IPS DF 19.7 (cell line): ENCODE measurements at regions not wholly inside any gene's neighbourhood (a gene's known extent, or its start where the extent isn't known, plus 50 kb on each side); places are given as distances from the start of the nearest gene placed in this dataset.
"Not testable (repeated sequence)": the region's sequence is repeated elsewhere in the genome, so short reads cannot be mapped to it uniquely, and the experiment has no call there.

Experiments
- DNase-seq: peaks from one replicate; pipeline ENCODE4 v3.0.0-alpha.2; 2013; ENCODE audit warnings: low read depth, low spot score

- DNase-seq, result no peak
Observed at GRCh38 chr2:67091681-67092080, 305.5 kb upstream of the ETAA1 start.

GRCh38 chr2:67095121-67095520 lies 302.0 kb upstream of the ETAA1 start:
- no peak for DNase-seq

- DNase-seq, result no peak
Observed at GRCh38 chr2:67096886-67097285, 300.2 kb upstream of the ETAA1 start.

GRCh38 chr2:67103157-67103556 lies 294.0 kb upstream of the ETAA1 start:
- DNase-seq, result no peak

- DNase-seq, result no peak
Observed at GRCh38 chr2:67108231-67108630, 288.9 kb upstream of the ETAA1 start.

- DNase-seq, result no peak
Observed at GRCh38 chr2:67124531-67124930, 272.6 kb upstream of the ETAA1 start.

GRCh38 chr2:67130531-67131256 lies 266.4 kb upstream of the ETAA1 start:
- no peak for DNase-seq

- no peak for DNase-seq
Observed at GRCh38 chr2:67131257-67131609, 265.9 kb upstream of the ETAA1 start.

GRCh38 chr2:67132441-67132940 lies 264.6 kb upstream of the ETAA1 start:
- DNase-seq, result not testable (repeated sequence)

- DNase-seq, result no peak
Observed at GRCh38 chr2:67135208-67135607, 261.9 kb upstream of the ETAA1 start.

- DNase-seq, result no peak
Observed at GRCh38 chr2:67137699-67138098, 259.4 kb upstream of the ETAA1 start.

- no peak for DNase-seq
Observed at GRCh38 chr2:67142071-67142470, 255.1 kb upstream of the ETAA1 start.

- DNase-seq, result no peak
Observed at GRCh38 chr2:67142741-67143140, 254.4 kb upstream of the ETAA1 start.

- DNase-seq, result no peak
Observed at GRCh38 chr2:67145851-67146250, 251.3 kb upstream of the ETAA1 start.

- no peak for DNase-seq
Observed at GRCh38 chr2:67156796-67157195, 240.3 kb upstream of the ETAA1 start.

GRCh38 chr2:67158718-67159117 lies 238.4 kb upstream of the ETAA1 start:
- no peak for DNase-seq

- DNase-seq, result no peak
Observed at GRCh38 chr2:67159929-67160328, 237.2 kb upstream of the ETAA1 start.

- DNase-seq, result no peak
Observed at GRCh38 chr2:67164771-67165522, 232.2 kb upstream of the ETAA1 start.

GRCh38 chr2:67165523-67165990 lies 231.6 kb upstream of the ETAA1 start:
- DNase-seq, result no peak

GRCh38 chr2:67166511-67166910 lies 230.6 kb upstream of the ETAA1 start:
- not testable (repeated sequence) for DNase-seq

GRCh38 chr2:67169417-67170140 lies 227.6 kb upstream of the ETAA1 start:
- DNase-seq, result no peak

GRCh38 chr2:67179526-67179925 lies 217.6 kb upstream of the ETAA1 start:
- no peak for DNase-seq
